HG02938 (cell line): ENCODE measurements at regions not wholly inside any gene's neighbourhood (a gene's known extent, or its start where the extent isn't known, plus 50 kb on each side); places are given as distances from the start of the nearest gene placed in this dataset.

Experiments
- ATAC-seq: cut with Tn5 transposase; IDR thresholded peaks from one replicate; pipeline ENCODE4 v1.9.1; 2021; ENCODE audit warnings: mild to moderate bottlenecking, moderate library complexity; ENCODE audit not compliant: unreplicated experiment

DNA sequence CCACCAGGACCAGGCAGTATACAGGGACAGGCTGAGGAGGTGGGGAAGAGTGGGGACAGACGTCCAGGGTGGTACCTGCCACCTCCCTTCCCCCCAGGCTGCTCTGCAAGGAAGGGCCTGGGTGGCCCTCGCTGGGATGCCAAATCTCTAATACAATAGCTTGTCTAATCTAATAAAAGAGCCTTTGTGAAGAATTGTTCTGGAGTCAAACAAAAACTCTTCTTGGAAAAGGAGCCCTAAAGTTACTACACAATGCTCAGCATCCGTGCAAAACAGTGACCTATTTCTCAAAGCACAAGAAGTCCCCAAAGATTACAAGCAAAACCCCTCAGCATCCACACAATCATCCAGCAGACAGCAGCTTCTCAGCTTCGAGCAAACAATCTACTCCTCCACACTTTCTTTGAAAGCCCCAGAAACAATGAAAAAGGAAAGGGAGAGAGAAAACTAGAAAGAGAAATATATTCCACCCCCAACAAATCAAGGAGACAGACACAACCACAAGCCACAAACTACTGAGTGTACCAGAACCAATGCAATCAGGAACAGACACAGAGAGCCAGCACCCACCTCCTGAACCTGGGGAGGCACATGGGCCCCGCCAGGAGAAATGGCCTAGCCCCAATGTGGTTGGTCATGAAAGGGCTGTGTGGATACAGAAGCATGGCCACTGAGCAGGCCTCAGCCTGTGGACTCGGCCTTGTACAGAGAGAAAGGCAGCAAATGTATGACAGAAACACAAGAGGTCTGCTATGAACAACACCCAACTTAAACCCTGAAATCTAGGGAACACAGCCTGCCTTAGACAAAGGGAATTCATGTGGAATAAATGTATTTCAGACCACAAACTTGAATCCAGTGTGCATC is 177.1 kb upstream of the CHRNA7 start:
- no peak for ATAC-seq

DNA sequence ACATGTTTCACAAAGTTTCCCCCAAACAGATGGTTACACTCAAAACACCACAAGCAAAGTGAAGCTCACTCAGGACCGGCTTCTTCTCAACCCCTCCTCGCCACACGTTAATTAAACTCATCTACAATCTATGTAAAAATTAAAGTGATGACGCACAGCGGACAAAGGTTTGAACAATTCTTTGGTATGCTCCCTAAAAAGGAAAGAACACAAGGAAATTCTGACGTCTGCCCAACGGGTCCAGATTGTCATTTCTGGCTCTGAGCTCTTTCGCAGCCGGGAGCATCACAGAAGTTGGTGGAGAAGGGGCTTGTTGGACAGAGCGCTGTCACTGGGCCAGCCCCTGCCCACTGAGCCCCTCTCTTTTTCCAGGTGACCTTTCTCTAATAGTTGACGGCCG is 173.7 kb upstream of the CHRNA7 start:
- no peak for ATAC-seq

DNA sequence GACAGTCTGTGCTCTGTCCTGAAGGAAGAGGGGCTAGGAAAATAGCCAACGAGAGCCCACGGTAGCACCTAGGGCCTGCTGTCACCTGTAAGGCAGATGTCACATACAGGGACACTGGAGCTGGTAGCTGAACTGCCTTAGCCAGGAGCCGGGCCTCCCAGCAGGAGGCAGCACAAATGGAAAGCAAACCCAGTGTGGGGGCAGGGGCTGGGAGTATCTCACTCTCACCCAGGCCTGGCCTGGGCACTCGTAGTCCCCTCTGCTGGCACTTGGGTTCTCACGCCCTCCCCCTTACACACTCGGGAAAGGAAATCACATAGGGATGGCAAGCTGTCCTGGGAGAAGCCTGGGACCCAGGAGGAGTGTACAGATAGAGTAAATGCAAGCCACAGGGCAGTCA is 173.1 kb upstream of the CHRNA7 start:
- ATAC-seq, result no peak

DNA sequence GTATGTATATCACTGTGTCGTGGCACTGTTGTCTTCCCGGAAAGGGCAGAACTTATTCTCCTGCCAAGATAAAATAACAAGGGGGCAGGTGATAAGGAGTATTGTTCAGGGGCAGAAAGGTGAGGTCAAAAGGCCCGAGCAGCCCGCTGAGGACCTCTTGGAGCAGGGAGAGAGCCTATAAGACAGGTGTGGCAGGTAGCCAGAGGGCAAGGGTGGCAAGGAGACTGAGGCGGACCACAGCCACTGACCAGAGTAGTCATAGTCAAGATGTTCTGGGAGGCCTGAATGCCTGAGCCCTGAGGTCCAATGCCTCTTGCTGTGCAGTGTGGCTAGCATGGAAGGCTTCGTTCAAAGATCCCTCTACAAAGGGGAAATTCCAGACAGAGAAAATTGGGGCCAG is 172.3 kb upstream of the CHRNA7 start:
- ATAC-seq, result no peak

DNA sequence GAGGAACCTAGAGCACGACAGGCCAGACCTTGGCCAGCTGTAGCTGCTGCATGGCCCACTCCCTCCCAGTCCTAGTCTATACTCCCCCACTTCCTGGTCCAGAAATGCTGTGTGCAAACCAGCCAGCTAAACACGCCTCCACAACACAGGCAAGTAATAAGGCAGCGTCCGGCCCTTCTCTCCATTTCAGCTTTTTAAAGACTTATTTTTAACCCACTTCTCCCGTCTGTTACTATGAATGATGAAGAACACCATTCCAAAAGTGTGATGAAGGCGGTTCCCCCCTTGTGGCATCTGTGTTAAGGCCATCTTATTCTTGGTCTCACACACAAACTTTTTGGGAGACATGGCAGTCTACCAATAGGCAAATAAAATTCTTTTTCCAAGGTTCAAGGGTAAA is 164.1 kb upstream of the CHRNA7 start:
- no peak for ATAC-seq

DNA sequence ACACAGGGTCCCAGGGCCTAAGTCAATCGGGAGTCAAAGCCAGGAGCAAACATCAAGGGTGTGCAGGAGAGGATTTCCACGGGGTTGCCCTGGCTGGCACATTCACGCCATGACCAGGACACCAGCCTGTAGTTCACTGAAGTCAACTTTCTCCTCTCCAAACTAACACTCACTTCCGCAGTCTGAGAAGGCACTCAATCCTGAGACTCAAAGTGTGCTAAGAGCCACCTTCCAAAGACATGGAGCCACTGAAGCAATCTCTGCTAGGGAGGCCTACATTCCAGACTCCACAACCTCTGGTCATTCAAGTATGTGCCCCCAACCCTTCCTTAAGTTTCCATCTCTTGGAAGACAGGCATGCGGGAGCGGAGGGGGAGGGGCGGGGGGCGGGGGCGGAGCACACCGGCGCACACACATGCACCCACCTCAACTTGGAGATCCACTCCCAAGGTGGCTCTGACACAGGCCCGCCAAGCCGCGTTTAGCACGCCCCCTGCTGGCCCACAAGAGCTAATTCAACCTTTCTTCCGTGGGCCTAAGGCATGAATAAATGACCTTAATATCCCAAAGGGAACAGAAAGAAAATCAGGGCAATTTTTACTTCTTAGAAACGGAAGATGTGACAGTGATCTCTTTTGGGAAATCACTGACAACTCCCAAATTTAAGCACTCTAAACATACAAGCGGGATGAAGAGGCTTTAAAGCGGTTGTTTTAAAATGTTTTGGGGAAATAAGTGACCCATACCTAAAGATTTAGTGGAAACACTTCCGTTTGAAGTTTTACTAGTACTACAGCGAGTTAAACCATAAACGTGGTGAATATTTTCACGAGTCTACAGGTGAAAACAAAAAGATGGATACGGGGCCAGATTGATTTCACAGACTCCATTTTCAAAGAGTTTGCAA is 162.5 kb upstream of the CHRNA7 start:
- peak; percentile 34 for ATAC-seq

DNA sequence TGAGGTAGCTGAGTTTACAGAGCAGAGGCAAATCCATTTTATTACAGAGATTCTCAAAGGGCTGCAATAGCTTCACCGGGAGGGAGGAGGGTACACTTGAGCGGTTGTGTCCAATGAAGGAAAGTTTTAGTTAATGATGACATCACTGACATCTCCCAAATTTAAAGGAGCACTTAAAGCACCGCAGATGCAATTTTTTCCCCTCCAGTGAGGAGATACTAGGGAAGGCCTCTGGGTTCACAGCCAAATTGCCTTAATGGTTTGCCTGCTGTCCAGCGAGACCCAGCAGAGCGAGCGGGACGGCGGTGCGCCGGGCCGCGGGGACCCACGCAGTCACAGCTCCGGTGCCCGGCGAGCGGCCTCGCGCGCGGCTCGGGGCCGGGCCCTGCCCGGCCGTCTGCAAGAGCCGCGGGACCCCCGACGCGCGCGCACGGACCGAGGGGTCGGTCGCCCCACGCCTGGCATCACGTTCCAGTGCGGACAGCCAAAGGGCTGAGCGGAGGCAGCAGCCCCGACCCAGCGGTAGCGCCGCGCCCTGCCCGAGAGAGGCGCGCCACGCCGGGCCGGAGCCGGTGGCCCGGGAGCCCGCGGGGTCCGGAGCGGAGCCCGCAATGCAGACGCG is 160.5 kb upstream of the CHRNA7 start:
- peak; percentile 16 for ATAC-seq

DNA sequence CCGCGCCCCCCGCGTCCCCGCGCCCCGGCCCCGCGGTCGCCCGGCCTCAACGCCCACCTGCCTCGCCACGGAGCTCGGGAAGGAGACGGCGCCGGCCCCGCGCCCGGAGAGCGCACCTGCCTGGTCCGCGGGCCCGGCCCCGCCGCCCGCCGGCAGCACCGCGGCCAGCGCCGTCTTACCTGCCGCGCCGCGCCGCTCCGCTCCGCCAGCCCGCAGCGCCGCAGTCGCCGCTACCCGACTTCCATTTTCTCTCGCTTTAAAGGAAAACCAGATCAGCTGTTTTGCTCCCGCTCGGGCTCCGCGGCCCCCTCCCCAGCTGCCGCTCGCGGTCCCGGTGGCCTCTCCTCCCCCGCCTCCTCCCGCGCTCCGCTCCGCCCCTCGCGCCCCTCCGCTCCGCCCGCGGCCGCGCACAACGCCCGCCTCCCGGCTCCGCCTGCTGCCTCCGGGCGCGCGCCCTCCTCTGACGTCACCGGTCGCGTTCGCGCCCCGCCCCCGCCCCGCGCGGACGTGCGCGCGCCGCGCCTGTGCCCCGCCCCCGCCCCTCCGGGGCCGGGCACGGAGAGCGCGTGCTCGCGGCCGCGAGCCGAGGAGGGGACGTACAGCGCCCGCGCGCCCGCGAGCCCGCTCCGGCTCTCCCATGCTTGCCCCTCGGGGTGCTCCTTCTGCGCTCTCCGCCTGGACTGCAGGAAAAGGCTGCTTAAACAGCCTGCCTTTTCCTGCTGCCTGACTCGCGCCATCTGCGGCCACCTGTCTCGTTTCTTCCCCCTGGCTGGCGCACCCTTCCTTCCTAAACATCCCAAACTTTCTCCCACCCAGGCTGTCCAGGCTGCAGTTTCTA is 159.8 kb upstream of the CHRNA7 start, which contains the start of gene OTUD7A:
TSS of gene OTUD7A (minus strand) at position 346 of the 838 bp plus-strand sequence.
- ATAC-seq, result peak; percentile 76

DNA sequence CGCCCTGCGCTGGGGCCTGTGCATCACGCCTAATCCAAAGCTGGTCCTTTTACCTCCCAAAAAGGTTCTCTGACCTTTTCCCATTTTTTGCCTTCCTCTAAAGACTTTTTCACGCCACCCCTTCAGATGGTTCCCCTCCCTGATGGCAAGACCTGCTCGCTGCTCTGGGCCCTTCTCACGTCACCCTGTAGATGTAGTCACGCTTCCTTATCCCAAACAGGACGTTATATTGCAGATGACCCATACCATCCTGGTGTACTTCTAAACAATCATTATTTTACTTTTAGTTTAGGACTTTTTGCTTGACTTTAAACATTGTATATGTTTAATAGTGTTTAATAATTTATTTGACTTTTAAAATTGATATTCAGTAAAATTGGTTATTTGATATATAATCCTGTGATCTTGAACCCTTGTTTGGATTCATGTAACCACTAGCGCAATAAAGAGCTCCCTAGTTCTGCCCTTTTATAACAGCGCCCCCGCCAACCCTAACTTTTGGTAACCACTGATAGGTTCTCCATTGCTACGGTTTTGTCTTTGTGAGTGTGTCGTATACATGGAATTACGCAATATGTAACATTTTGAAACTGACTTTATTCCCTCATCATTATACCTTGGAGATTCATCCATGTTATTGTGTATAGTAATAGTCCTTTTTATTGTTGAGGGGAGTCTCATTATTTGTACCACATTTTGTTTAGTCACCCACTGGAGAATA is 159.0 kb upstream of the CHRNA7 start:
- ATAC-seq, result no peak

DNA sequence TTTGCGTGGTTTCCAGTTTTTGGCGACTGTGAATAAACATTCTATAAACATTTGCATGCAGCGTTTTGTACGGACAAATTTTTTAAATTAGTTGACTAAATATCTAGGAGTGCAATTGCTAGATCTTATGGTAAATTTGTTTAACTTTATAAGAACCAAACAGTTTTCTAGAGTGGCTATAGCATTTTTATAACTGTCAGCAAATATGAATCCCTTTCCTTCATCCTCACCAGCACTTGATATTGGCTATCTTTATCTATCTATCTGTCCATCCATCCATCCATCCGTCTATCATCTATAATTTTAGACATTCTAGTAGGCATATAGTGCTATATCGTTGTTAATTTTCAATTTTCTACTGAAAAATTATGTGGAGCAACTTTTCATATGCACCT is 158.4 kb upstream of the CHRNA7 start:
- no peak for ATAC-seq

DNA sequence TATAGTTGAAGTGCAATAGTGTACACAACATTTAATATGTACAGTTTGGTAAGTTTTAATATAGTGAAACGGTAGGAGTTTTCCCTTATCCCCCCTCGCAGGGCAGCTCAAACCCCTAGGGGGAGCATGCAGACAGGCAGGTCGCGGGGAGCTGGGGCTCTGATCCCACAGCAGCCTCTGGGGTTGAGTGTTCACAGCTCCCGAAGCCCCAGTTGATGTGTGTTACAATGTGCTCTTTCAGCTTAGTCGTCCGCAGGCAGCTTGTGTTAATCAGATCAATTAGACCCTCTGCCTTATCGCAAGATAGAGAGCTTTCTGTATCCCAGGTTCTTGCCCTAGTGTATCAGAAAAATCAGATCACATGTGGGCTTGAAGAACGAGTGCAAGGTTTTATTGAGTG is 143.1 kb upstream of the CHRNA7 start:
- ATAC-seq, result no peak

DNA sequence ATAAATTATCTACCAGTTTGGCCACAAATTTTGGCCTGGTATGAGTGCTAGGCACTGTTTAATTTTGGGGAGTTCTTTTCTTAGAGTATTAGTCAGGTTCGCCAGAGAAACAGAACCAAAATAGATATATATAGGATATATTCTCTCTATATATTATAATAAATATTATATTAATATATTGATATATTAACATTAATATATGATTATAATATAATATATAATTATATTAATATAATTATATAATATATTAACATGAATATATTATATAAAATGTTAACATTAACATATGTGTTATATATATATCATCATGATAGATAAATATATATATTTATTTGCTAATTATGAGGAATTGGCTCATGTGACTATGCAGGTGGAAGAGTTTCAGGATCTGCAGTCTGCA is 137.8 kb upstream of the CHRNA7 start:
- ATAC-seq, result no peak

DNA sequence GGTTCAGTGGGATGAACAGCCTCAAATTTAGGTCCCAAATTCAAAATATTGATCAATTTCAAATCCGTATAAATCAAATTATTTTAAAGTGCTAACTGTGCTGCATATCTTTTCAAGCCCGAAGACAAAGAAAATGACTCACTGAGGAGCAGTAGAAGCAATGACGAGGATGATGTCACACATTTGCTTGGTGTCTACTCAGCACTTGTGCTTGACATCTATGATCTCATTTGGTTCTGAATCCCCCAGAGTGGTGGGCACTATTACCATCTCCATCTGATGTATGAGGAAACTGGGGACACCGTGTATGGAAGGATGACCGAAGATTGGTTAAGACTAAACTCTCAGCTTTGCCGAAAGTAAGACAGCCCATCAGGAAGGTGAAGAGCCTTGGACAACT is 136.5 kb upstream of the CHRNA7 start:
- ATAC-seq, result no peak

DNA sequence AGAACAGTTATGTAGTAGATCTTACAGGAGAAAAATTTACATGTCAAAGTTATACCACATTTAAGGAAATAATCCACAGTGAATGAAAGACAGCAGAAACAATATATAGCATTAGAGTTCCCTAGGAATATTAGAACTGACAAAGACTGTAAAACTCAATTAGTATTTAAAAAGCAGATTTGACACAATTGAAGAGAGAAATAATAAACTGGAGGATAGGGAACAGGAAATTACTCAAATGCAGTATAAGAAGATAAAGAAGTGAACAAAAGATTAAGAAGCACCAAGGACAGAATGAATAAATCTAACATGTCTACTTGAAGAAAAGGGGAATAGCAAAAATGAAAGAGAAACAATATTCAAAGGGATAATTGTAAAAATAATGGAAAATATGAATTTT is 132.6 kb upstream of the CHRNA7 start:
- ATAC-seq, result no peak

DNA sequence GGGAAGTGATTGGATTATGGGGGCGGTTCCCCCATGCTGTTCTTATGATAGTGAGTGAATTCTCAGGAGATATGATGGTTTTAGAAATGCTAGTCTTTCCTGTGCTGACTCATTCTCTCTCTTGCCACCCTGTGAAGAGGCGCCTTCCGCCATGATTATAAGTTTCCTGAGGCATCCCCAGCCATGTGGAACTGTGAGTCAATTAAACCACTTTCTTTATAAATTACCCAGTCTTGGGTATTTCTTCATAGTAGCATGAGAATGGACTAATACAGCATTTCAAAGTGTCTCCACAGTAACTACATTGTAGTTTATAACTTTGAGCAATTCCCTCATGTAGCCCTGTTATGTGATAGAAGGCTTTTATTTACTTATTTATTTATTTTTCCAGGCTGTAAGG is 128.8 kb upstream of the CHRNA7 start:
- no peak for ATAC-seq

DNA sequence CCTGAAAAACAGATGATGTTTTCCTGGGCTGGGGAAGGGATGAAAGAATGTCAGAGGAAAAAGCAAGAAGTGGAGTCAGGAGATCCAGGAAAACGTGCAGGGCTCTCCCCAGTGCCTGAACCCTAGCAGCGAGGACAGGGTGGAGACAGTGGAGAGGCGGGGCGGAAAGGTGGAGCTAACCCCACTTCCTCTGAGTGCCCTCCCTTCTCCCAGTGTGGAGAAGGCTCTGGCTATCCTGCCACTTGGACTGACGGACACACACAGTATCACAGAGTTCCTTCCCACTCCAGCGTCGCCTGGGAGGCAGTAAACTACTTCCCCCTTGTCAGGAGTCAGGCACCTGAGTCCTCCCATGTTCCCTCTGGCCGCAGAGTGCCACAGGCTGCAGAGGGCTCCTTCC is 125.3 kb upstream of the CHRNA7 start:
- ATAC-seq, result no peak

DNA sequence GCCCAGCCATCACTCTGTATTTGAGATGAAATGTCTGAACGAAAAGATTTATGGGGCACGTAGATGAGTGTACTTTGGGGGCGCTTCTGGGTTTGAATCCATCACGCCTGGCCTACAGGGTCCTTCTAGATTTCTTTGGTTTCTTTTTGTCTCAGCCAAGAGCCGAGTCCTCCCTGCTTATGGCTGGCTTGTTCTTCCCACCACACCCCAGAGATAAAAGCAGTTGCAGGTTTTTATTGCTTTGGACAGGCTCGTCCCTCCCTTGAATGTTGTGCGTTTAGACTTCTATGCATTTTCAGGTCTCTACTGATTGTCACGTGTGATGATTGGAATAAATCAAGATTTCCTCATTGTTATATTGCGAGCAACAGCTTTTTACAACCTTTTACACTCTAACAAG is 104.8 kb upstream of the CHRNA7 start:
- no peak for ATAC-seq

DNA sequence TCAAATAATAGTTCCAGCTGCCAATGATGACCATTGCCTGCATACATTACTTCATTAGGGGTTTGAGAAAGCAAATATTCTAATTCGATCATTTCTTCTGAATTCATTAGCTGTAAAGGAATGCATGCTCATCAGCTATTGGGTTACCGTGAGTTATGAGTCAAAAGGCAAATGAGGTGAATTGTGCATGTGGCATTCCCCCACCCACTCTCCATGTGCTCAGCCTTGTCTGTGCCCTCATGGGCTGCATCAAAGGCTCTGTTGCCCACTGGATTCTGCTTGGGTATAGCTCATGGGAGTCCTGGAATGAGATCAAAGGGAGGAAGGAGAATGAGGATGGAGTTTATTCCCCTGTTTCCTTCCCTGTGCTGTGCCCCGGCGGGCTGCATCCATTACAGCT is 99.3 kb upstream of the CHRNA7 start:
- no peak for ATAC-seq

DNA sequence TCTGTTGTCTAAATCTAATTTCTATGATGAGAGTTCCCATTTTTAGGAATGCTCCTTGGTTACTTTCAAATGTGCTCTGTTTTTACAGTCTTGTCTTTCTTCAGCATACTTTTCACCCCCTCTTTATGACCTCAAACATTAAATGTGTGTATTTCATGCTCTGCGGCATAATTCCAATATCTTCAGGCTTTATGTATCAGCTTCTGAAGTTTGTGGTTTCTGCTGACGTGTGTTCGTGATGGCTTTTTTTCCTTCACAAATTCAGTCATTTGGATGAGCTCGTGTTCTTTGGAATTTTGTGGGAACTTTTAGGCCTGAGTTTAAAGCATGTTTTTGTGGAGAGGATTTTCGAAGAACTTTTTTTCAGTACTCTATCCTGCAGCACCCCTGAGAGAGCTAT is 97.7 kb upstream of the CHRNA7 start:
- ATAC-seq, result no peak

DNA sequence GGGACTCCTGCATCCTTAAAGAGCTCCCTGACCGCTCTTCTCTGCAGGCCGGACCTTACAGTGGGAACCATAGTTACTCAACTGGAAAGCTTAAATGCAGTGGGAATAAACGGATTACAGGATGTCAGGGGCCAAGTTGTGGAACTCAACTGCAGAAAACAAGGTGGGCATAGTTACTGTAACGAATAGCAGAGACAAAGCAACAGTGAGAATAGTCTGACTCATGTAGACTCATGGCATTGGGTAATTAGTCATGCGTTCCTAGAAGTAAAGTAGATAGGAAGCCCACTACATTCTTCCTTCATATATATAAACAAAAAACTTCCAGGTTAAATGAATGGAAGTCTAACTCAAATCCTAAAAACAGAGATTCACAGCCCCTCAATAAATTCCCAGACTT is 95.5 kb upstream of the CHRNA7 start:
- ATAC-seq, result no peak
